ENCODE measurements at regions not wholly inside any gene's neighbourhood (a gene's known extent, or its start where the extent isn't known, plus 50 kb on each side); places are given as distances from the start of the nearest gene placed in this dataset.

DNA sequence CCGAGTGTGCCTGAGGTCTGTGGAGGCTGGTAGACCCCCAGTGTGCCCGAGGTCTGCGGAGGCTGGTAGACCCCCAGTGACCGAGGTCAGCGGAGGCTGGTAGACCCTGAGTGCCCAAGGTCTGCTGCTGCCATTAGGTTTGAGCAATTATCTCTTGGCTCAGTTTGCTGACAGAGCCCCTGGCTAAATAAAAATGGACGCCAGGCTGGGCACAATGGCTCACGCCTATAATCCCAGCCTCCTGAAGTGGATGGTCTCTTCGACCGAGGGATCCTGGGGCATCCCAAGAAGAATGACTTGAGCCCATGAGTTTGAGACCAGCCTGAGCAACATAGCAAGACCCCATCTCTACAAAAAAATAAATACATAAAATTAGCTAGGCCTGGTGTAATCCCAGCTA lies 98.7 kb upstream of the ZNF469 start:
- FAIRE-seq: no peak
- TF ChIP-seq, protein P1, sequence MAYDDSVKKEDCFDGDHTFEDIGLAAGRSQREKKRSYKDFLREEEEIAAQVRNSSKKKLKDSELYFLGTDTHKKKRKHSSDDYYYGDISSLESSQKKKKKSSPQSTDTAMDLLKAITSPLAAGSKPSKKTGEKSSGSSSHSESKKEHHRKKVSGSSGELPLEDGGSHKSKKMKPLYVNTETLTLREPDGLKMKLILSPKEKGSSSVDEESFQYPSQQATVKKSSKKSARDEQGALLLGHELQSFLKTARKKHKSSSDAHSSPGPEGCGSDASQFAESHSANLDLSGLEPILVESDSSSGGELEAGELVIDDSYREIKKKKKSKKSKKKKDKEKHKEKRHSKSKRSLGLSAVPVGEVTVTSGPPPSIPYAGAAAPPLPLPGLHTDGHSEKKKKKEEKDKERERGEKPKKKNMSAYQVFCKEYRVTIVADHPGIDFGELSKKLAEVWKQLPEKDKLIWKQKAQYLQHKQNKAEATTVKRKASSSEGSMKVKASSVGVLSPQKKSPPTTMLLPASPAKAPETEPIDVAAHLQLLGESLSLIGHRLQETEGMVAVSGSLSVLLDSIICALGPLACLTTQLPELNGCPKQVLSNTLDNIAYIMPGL (CRISPR knock-in tag; IDR thresholded peaks at IDR 0.05; ENCODE audit: borderline replicate concordance): no peak
- TF ChIP-seq, protein P2, sequence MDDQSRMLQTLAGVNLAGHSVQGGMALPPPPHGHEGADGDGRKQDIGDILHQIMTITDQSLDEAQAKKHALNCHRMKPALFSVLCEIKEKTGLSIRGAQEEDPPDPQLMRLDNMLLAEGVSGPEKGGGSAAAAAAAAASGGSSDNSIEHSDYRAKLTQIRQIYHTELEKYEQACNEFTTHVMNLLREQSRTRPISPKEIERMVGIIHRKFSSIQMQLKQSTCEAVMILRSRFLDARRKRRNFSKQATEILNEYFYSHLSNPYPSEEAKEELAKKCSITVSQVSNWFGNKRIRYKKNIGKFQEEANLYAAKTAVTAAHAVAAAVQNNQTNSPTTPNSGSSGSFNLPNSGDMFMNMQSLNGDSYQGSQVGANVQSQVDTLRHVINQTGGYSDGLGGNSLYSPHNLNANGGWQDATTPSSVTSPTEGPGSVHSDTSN (IDR thresholded peaks at IDR 0.05): no peak
- TF ChIP-seq HOXB5 (CRISPR knock-in tag; IDR thresholded peaks at IDR 0.05) (no peak), EHMT2 (IDR thresholded peaks at IDR 0.05; ENCODE audit: low read depth) (no peak), MYC (IDR thresholded peaks at IDR 0.05; ENCODE audit: borderline replicate concordance, low read length) (no peak), MAZ (IDR thresholded peaks at IDR 0.05; ENCODE audit: borderline replicate concordance, low read depth, low read length) (no peak), NPAS2 (CRISPR knock-in tag; IDR thresholded peaks at IDR 0.05; ENCODE audit: borderline replicate concordance) (no peak), SMC3 (IDR thresholded peaks at IDR 0.05) (no peak), ZC3H11A (IDR thresholded peaks at IDR 0.05) (no peak), ESRRA (IDR thresholded peaks at IDR 0.05; ENCODE audit: borderline replicate concordance, low read length) (no peak), TP53 (CRISPR knock-in tag; IDR thresholded peaks at IDR 0.05) (no peak), HOXA7 (CRISPR knock-in tag; IDR thresholded peaks at IDR 0.05) (no peak), MAFK (IDR thresholded peaks at IDR 0.05; ENCODE audit: partially characterized antibody) (no peak)
- TF ChIP-seq, protein P3, sequence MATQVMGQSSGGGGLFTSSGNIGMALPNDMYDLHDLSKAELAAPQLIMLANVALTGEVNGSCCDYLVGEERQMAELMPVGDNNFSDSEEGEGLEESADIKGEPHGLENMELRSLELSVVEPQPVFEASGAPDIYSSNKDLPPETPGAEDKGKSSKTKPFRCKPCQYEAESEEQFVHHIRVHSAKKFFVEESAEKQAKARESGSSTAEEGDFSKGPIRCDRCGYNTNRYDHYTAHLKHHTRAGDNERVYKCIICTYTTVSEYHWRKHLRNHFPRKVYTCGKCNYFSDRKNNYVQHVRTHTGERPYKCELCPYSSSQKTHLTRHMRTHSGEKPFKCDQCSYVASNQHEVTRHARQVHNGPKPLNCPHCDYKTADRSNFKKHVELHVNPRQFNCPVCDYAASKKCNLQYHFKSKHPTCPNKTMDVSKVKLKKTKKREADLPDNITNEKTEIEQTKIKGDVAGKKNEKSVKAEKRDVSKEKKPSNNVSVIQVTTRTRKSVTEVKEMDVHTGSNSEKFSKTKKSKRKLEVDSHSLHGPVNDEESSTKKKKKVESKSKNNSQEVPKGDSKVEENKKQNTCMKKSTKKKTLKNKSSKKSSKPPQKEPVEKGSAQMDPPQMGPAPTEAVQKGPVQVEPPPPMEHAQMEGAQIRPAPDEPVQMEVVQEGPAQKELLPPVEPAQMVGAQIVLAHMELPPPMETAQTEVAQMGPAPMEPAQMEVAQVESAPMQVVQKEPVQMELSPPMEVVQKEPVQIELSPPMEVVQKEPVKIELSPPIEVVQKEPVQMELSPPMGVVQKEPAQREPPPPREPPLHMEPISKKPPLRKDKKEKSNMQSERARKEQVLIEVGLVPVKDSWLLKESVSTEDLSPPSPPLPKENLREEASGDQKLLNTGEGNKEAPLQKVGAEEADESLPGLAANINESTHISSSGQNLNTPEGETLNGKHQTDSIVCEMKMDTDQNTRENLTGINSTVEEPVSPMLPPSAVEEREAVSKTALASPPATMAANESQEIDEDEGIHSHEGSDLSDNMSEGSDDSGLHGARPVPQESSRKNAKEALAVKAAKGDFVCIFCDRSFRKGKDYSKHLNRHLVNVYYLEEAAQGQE (IDR thresholded peaks at IDR 0.05): no peak
- TF ChIP-seq, protein P4, sequence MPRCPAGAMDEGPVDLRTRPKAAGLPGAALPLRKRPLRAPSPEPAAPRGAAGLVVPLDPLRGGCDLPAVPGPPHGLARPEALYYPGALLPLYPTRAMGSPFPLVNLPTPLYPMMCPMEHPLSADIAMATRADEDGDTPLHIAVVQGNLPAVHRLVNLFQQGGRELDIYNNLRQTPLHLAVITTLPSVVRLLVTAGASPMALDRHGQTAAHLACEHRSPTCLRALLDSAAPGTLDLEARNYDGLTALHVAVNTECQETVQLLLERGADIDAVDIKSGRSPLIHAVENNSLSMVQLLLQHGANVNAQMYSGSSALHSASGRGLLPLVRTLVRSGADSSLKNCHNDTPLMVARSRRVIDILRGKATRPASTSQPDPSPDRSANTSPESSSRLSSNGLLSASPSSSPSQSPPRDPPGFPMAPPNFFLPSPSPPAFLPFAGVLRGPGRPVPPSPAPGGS (IDR thresholded peaks at IDR 0.05): no peak
- TF ChIP-seq, protein P5, sequence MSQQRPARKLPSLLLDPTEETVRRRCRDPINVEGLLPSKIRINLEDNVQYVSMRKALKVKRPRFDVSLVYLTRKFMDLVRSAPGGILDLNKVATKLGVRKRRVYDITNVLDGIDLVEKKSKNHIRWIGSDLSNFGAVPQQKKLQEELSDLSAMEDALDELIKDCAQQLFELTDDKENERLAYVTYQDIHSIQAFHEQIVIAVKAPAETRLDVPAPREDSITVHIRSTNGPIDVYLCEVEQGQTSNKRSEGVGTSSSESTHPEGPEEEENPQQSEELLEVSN (IDR thresholded peaks at IDR 0.05; ENCODE audit: borderline replicate concordance, low read depth): no peak
- no peak overlapping the region for H3K27ac ChIP-seq
- H3K9me3 ChIP-seq: peaks cover 51% of the 10 kb centered on the region
- H3K4me1 ChIP-seq: peaks cover 12% of the 10 kb centered on the region
- CTCF ChIA-PET: no interaction called here
- H3K4me3 ChIP-seq: no peak overlapping the region
- no peak for ATAC-seq
- POLR2A ChIA-PET: no interaction called here
- no peak for DNase-seq (ENCODE audit: low read depth in 1 of 2, low spot score in 1 of 2)
- 85% methylated on average over 8 of the region's 9 CpGs for WGBS (ENCODE audit: missing lambda C conversion rate)
- no peak overlapping the region for H3K4me2 ChIP-seq

DNA sequence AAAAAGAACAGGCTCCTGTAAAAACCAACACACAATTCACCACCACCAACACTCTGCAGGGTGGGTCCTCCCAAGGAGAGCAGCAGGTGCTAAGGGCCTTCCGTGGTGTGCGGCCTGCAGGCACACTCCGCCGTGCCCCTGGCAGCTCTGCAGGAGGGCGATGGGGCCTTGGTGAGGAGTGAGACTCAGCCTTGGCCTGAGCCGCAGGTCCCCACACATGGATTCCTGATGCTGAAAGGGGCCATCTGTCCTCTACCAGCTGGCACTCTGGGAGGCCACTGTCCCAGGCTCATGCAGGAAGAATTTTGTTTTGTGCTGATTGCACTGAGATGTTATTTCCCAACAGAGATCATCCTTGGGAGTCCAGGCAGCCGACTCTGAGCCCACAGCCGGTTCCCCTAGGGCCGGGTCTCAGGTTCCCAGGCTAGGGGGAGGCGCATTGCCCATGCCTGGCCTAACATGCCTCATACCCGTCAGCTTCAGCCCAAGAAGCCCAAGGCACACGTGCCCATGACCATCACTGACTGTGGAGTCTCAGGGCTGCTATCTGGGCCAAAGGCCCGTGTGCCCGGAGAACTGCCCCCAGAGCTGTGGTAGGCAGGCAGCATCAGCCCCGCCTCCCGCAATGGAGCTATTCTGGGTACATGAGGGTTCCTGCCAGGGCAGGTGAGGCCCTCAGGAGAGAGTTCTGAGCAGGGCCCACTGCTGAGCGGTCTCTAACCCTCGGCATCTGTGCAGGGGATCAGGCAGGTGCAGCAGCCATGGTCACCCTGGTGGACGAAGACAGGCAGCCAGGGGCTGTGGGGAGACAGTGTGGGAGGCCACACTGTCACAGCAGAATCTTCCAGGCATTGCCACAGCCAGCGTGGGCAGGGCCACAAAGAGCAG lies 97.9 kb upstream of the ZNF469 start:
- ChIA-PET CTCF (no interaction called here), POLR2A (no interaction called here)
- H3K9me3 ChIP-seq: peaks cover 55% of the 10 kb centered on the region
- 89% methylated on average over 16 of the region's 20 CpGs for WGBS (ENCODE audit: missing lambda C conversion rate)
- H3K4me1 ChIP-seq: peaks cover 12% of the 10 kb centered on the region
- DNase-seq (ENCODE audit: low read depth in 1 of 2, low spot score in 1 of 2): no peak
- FAIRE-seq: no peak
- ATAC-seq: no peak
- no peak overlapping the region for H3K4me3 ChIP-seq
- no peak overlapping the region for H3K27ac ChIP-seq
- H3K4me2 ChIP-seq: no peak overlapping the region
- TF ChIP-seq SREBF2 (IDR thresholded peaks at IDR 0.05) (no peak), RFX5 (IDR thresholded peaks at IDR 0.05) (no peak), RNF2 (IDR thresholded peaks at IDR 0.05; ENCODE audit: borderline replicate concordance, low read depth) (no peak), RCOR1 (IDR thresholded peaks at IDR 0.05; ENCODE audit: low read depth, low read length) (no peak), JUN (IDR thresholded peaks at IDR 0.05) (no peak), CHD4 (IDR thresholded peaks at IDR 0.05; ENCODE audit: borderline replicate concordance) (no peak), ZNF302 (CRISPR knock-in tag; IDR thresholded peaks at IDR 0.05) (no peak), CBX8 (IDR thresholded peaks at IDR 0.05) (no peak)
- TF ChIP-seq, protein P3 (IDR thresholded peaks at IDR 0.05): no peak
